ENCODE measurements at regions not wholly inside any gene's neighbourhood (a gene's known extent, or its start where the extent isn't known, plus 50 kb on each side); places are given as distances from the start of the nearest gene placed in this dataset.

GRCh38 chr2:120825370-120826259 lies 89.9 kb downstream of the GLI2 start:
- no peak for FAIRE-seq
- ATAC-seq: no peak
- BruUV-seq (replicated peaks): no TSS peak
- POLR2A ChIA-PET: no interaction called here
- TF ChIP-seq, protein P1, sequence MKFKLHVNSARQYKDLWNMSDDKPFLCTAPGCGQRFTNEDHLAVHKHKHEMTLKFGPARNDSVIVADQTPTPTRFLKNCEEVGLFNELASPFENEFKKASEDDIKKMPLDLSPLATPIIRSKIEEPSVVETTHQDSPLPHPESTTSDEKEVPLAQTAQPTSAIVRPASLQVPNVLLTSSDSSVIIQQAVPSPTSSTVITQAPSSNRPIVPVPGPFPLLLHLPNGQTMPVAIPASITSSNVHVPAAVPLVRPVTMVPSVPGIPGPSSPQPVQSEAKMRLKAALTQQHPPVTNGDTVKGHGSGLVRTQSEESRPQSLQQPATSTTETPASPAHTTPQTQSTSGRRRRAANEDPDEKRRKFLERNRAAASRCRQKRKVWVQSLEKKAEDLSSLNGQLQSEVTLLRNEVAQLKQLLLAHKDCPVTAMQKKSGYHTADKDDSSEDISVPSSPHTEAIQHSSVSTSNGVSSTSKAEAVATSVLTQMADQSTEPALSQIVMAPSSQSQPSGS (IDR thresholded peaks at IDR 0.05; ENCODE audit: low read length): no peak
- TF ChIP-seq CHD1 (IDR thresholded peaks at IDR 0.05; ENCODE audit: low read depth, low read length): no peak
- TF ChIP-seq SRF (IDR thresholded peaks at IDR 0.05; ENCODE audit: low read depth in 2 of 2, low read length in 2 of 2): no peak
- no peak for TF ChIP-seq HDAC6 (IDR thresholded peaks at IDR 0.05; ENCODE audit: unreplicated experiment)
- no peak for TF ChIP-seq RELA (IDR thresholded peaks at IDR 0.05; ENCODE audit: borderline replicate concordance, partially characterized antibody)
- no peak for TF ChIP-seq BCLAF1 (IDR thresholded peaks at IDR 0.05)
- TF ChIP-seq ZNF687 (IDR thresholded peaks at IDR 0.05): no peak
- no peak for TF ChIP-seq TCF7 (IDR thresholded peaks at IDR 0.05; ENCODE audit: borderline replicate concordance)
- TF ChIP-seq DPF2 (IDR thresholded peaks at IDR 0.05): no peak
- TF ChIP-seq SUZ12 (IDR thresholded peaks at IDR 0.05; ENCODE audit: unreplicated experiment): no peak
- Histone ChIP-seq H3K4me1 (ENCODE audit: control insufficient read depth, insufficient read depth, low read length) (no peaks in the 10 kb centered on the region), H2AFZ (ENCODE audit: control insufficient read depth, low read depth, low read length) (no peak overlapping the region), H3K4me2 (ENCODE audit: control insufficient read depth, insufficient read depth) (no peak overlapping the region), H3K36me3 (ENCODE audit: control insufficient read depth in 2 of 2, insufficient read depth in 2 of 2, low read length in 1 of 2) (no peaks in the 10 kb centered on the region), H3K9me3 (replicated peaks; ENCODE audit: control insufficient read depth, insufficient read depth, low read length) (no peaks in the 10 kb centered on the region), H3K79me2 (ENCODE audit: control insufficient read depth, insufficient read depth, low read length) (no peaks in the 10 kb centered on the region), H3K9ac (ENCODE audit: control insufficient read depth, insufficient read depth, low read length) (no peak overlapping the region), H4K20me1 (ENCODE audit: control insufficient read depth, insufficient read depth) (no peaks in the 10 kb centered on the region), H3K4me3 (no peak overlapping the region), H3K27me3 (replicated peaks in 1 of 2; ENCODE audit: control insufficient read depth in 2 of 2, insufficient read depth in 2 of 2, low read length in 1 of 2) (peaks cover 2% of the 10 kb centered on the region in 2 experiments; a peak in 2 of 4 replicates), H3K27ac (ENCODE audit: control insufficient read depth, insufficient read depth) (no peak overlapping the region)
- RAD21 ChIA-PET (ENCODE audit: unreplicated experiment): no interaction called here
- CTCF ChIA-PET: no interaction called here
- SMC1A ChIA-PET (ENCODE audit: uncharacterized antibody, unreplicated experiment): no interaction called here
- in situ Hi-C loops (cut with MboI): no loop called here
- WGBS (ENCODE audit: insufficient coverage, insufficient replicate concordance, low lambda C conversion rate, missing lambda C conversion rate): 27% methylated on average over 13 of the region's 13 CpGs
- intact Hi-C loops (cut with micrococcal nuclease; ENCODE audit: unreplicated experiment): no loop called here
- no peak for DNase-seq (ENCODE audit: low read depth, low spot score)
